GM12878 (cell line): ENCODE measurements at regions not wholly inside any gene's neighbourhood (a gene's known extent, or its start where the extent isn't known, plus 50 kb on each side); places are given as distances from the start of the nearest gene placed in this dataset.

Experiments used
- ATAC-seq: fragments of 200-7000 bp; cut with Tn5 transposase; 3 replicates; pipeline ENCODE4 v1.9.1; 2020; ENCODE audit warnings: mild to moderate bottlenecking, moderate library complexity
- BruUV-seq: library from RNA; stranded (reverse); fragments of 400-500 nt; replicated peaks from 2 replicates; lab custom pipeline; 2021; lab: Mats Ljungman, UMichigan
- CTCF ChIA-PET: fragments of 300-600 bp; sonication (Branson Sonifier 250); formaldehyde crosslinking; extraction: SDS; loops from one replicate; lab custom pipeline; 2021; ENCODE audit warnings: inconsistent platforms; lab: Yijun Ruan, JAX
- POLR2A ChIA-PET: fragments of 350-600 bp; formaldehyde crosslinking; extraction: SDS; loops from one replicate; lab custom pipeline; 2021; ENCODE audit warnings: inconsistent platforms; lab: Charles Lee
- RAD21 ChIA-PET: fragments of 300-600 bp; sonication (Branson Sonifier 250); formaldehyde crosslinking; loops from one replicate; lab custom pipeline; 2023; ENCODE audit warnings: antibody characterized with exemption; ENCODE audit not compliant: unreplicated experiment; lab: Charles Lee
- SMC1A ChIA-PET: fragments of 300-600 bp; sonication (Branson Sonifier 250); formaldehyde crosslinking; loops from one replicate; lab custom pipeline; 2023; ENCODE audit not compliant: unreplicated experiment, uncharacterized antibody; lab: Charles Lee
- DNase-seq: peaks from one replicate; pipeline ENCODE4 v3.0.0-alpha.2; 2011; ENCODE audit warnings: low read depth, low spot score
- FAIRE-seq: peaks from 3 replicates; lab custom pipeline; 2011; peaks lifted over from hg19 to GRCh38; lab: Jason Lieb, UNC
- H2AFZ ChIP-seq: 2 replicates; pipeline ENCODE4 v1.6.0; 2011; ENCODE audit warnings: low read depth, low read length, control low read depth; ENCODE audit not compliant: control insufficient read depth
- H3K27ac ChIP-seq: 2 replicates; pipeline ENCODE4 v1.5.1; 2011; ENCODE audit warnings: control low read depth; ENCODE audit not compliant: control insufficient read depth, insufficient read depth
- H3K27me3 ChIP-seq, 2 experiments: replicated peaks in 1 of 2; 2 replicates each; pipeline versions ENCODE4 v1.6.0 to v1.6.1; 2011; ENCODE audit warnings: low read length in 1 of 2; ENCODE audit not compliant: control insufficient read depth in 2 of 2, insufficient read depth in 2 of 2
- H3K36me3 ChIP-seq, 2 experiments: 2 replicates each; pipeline ENCODE4 v1.5.1; 2011; ENCODE audit warnings: low read length in 1 of 2; ENCODE audit not compliant: control insufficient read depth in 2 of 2, insufficient read depth in 2 of 2
- H3K4me1 ChIP-seq: 2 replicates; pipeline ENCODE4 v1.6.1; 2011; ENCODE audit warnings: mild to moderate bottlenecking, low read length, moderate library complexity, mixed read lengths; ENCODE audit not compliant: control insufficient read depth, insufficient read depth
- H3K4me2 ChIP-seq: 2 replicates; pipeline ENCODE4 v1.6.0; 2011; ENCODE audit warnings: control low read depth; ENCODE audit not compliant: control insufficient read depth, insufficient read depth
- H3K4me3 ChIP-seq: fragments of 200-600 bp; sonication (generic); 2 replicates; pipeline ENCODE4 v1.5.1; 2016
- H3K79me2 ChIP-seq: 2 replicates; pipeline ENCODE4 v1.6.0; 2011; ENCODE audit warnings: low read length; ENCODE audit not compliant: control insufficient read depth, insufficient read depth
- H3K9ac ChIP-seq: 2 replicates; pipeline ENCODE4 v1.8.0; 2011; ENCODE audit warnings: low read length, control low read depth, mixed read lengths; ENCODE audit not compliant: control insufficient read depth, insufficient read depth
- H3K9me3 ChIP-seq: replicated peaks from 3 replicates; pipeline ENCODE4 v1.5.1; 2011; ENCODE audit warnings: mild to moderate bottlenecking, low read length; ENCODE audit not compliant: control insufficient read depth, insufficient read depth
- H4K20me1 ChIP-seq: 2 replicates; pipeline ENCODE4 v1.6.0; 2011; ENCODE audit not compliant: control insufficient read depth, insufficient read depth
- ATF2 ChIP-seq: IDR thresholded peaks from 2 replicates; pipeline ENCODE4 v1.6.1; 2012; ENCODE audit warnings: low read length, inconsistent platforms
- BRCA1 ChIP-seq: IDR thresholded peaks from 2 replicates; pipeline ENCODE4 v1.6.1; 2011; ENCODE audit warnings: low read depth, low read length, improper control_type of control experiment
- MEF2A ChIP-seq: IDR thresholded peaks from 2 replicates; pipeline ENCODE4 v1.6.1; 2011; ENCODE audit warnings: low read depth, mild to moderate bottlenecking, low read length, moderate library complexity; ENCODE audit not compliant: insufficient read depth
- SMAD1 ChIP-seq: fragments of 450-650 bp; IDR thresholded peaks from 2 replicates; pipeline ENCODE4 v1.6.1; 2018; ENCODE audit warnings: mild to moderate bottlenecking, low read depth; ENCODE audit not compliant: partially characterized antibody
- ZBED1 ChIP-seq: IDR thresholded peaks from 2 replicates; pipeline ENCODE4 v1.6.1; 2016; ENCODE audit warnings: borderline replicate concordance
- ZBTB11 ChIP-seq: fragments of 450-650 bp; formaldehyde crosslinking; IDR thresholded peaks from 2 replicates; pipeline ENCODE4 v1.5.0; 2022; ENCODE audit warnings: mild to moderate bottlenecking, missing genetic modification characterization
- ZNF687 ChIP-seq: fragments of 450-650 bp; IDR thresholded peaks from 2 replicates; pipeline ENCODE4 v1.6.1; 2017; ENCODE audit warnings: mild to moderate bottlenecking, moderate library complexity
- WGBS: methylation state at CpG from one replicate; pipeline ENCODE4 v1.1.6; 2016; ENCODE audit warnings: low lambda C conversion rate; ENCODE audit not compliant: insufficient replicate concordance, insufficient coverage; ENCODE audit errors: missing lambda C conversion rate; 5-methylcytosine and 5-hydroxymethylcytosine counted together
- in situ Hi-C: fragments of 300-500 bp; cut with MboI; formaldehyde crosslinking; loops from 9 replicates; pipeline ENCODE4 v1.14.3; 2018; ENCODE audit warnings: mixed read lengths
- intact Hi-C: fragments of 100-400 bp; cut with micrococcal nuclease; formaldehyde crosslinking; loops from one replicate; pipeline ENCODE4 v1.14.2; 2022; ENCODE audit not compliant: unreplicated experiment

GRCh38 chr15:26378304-26378703 lies 394.6 kb downstream of the GABRB3 start:
- Histone ChIP-seq H3K36me3 (no peaks in the 10 kb centered on the region), H3K4me2 (no peak overlapping the region), H3K4me1 (no peaks in the 10 kb centered on the region), H4K20me1 (no peaks in the 10 kb centered on the region), H3K27ac (no peak overlapping the region), H2AFZ (no peak overlapping the region), H3K9ac (no peak overlapping the region), H3K79me2 (no peaks in the 10 kb centered on the region), H3K4me3 (no peak overlapping the region), H3K27me3 (no peaks in the 10 kb centered on the region), H3K9me3 (no peaks in the 10 kb centered on the region; the same call in 2 of the 3 replicates)
- WGBS, result 0% methylated on average over 2 of the region's 2 CpGs
- RAD21 ChIA-PET, result no interaction called here
- in situ Hi-C loops (no loop called here), intact Hi-C loops (no loop called here)
- SMC1A ChIA-PET, result no interaction called here
- FAIRE-seq (no peak), DNase-seq (no peak), ATAC-seq (no peak)
- POLR2A ChIA-PET, result no interaction called here
- no peak for TF ChIP-seq ZBTB11 (CRISPR knock-in tag)
- BruUV-seq, result no TSS peak
- CTCF ChIA-PET, result no interaction called here

- Histone ChIP-seq H4K20me1 (no peaks in the 10 kb centered on the region), H3K4me1 (no peaks in the 10 kb centered on the region), H3K9ac (no peak overlapping the region), H3K27me3 (no peaks in the 10 kb centered on the region), H2AFZ (no peak overlapping the region), H3K9me3 (no peaks in the 10 kb centered on the region; the same call in 2 of the 3 replicates), H3K79me2 (no peaks in the 10 kb centered on the region), H3K4me2 (no peak overlapping the region), H3K36me3 (no peaks in the 10 kb centered on the region), H3K4me3 (no peak overlapping the region), H3K27ac (no peak overlapping the region)
- DNase-seq (no peak), FAIRE-seq (no peak), ATAC-seq (no peak)
- in situ Hi-C loops (no loop called here), intact Hi-C loops (no loop called here)
- ChIA-PET POLR2A (no interaction called here), SMC1A (no interaction called here), RAD21 (no interaction called here), CTCF (no interaction called here)
- WGBS, result 0% methylated on average over 2 of the region's 2 CpGs
- BruUV-seq, result no TSS peak
- TF ChIP-seq ATF2 (no peak), SMAD1 (no peak), ZNF687 (no peak), MEF2A (no peak), ZBED1 (no peak), BRCA1 (no peak)
These were observed 396.6 kb downstream of the GABRB3 start for GRCh38 chr15:26376243-26376642.
